CD4-positive, alpha-beta memory T cell (primary cell): ENCODE measurements at regions not wholly inside any gene's neighbourhood (a gene's known extent, or its start where the extent isn't known, plus 50 kb on each side); places are given as distances from the start of the nearest gene placed in this dataset.

Experiments
- CTCF ChIA-PET: fragments of 350-600 bp; sonication (Branson Sonifier 250); formaldehyde crosslinking; loops from one replicate; lab custom pipeline; 2021; ENCODE audit warnings: inconsistent platforms; ENCODE audit not compliant: partially characterized antibody; lab: Charles Lee
- POLR2A ChIA-PET: fragments of 350-600 bp; sonication (Branson Sonifier 250); formaldehyde crosslinking; loops from one replicate; lab custom pipeline; 2021; ENCODE audit not compliant: partially characterized antibody; lab: Charles Lee
- DNase-seq, 5 donors: peaks; one replicate each; pipeline versions ENCODE4 v3.0.0 to v3.0.0-alpha.2; 2020 to 2022; ENCODE audit warnings: mixed read lengths in 1 of 5
- H3K27ac ChIP-seq: one replicate; pipeline ENCODE4 v1.7.0; 2013; ENCODE audit warnings: low read depth, low read length
- H3K27me3 ChIP-seq: 2 replicates; pipeline ENCODE4 v1.7.0; 2013; ENCODE audit warnings: mild to moderate bottlenecking, low read length, moderate library complexity; ENCODE audit not compliant: insufficient read depth
- H3K36me3 ChIP-seq: 2 replicates; pipeline ENCODE4 v1.7.0; 2013; ENCODE audit warnings: mild to moderate bottlenecking, low read length, moderate library complexity; ENCODE audit not compliant: insufficient read depth
- H3K4me1 ChIP-seq: 2 replicates; pipeline ENCODE4 v1.7.0; 2013; ENCODE audit warnings: mild to moderate bottlenecking, low read length, moderate library complexity; ENCODE audit not compliant: insufficient read depth
- H3K4me3 ChIP-seq, 2 donors: one replicate each; pipeline ENCODE4 v1.7.0; 2013; ENCODE audit warnings: low read length in 2 of 2, mild to moderate bottlenecking in 1 of 2
- H3K9me3 ChIP-seq, 2 donors: one replicate each; pipeline ENCODE4 v1.7.0; 2013; ENCODE audit warnings: low read length in 2 of 2, control low read depth in 1 of 2; ENCODE audit not compliant: control insufficient read depth in 1 of 2
- H3K27ac Mint-ChIP-seq, 7 donors: one replicate each; pipeline ENCODE4 v1.8.0; 2020 to 2021; ENCODE audit warnings: mixed read lengths in 7 of 7, mild to moderate bottlenecking in 6 of 7, inconsistent platforms in 3 of 7, moderate library complexity in 3 of 7
- H3K27me3 Mint-ChIP-seq, 2 donors: one replicate each; pipeline ENCODE4 v1.8.0; 2020 to 2021; ENCODE audit warnings: mixed read lengths in 2 of 2
- H3K36me3 Mint-ChIP-seq, 2 donors: one replicate each; pipeline ENCODE4 v1.8.0; 2020 to 2021; ENCODE audit warnings: mixed read lengths in 2 of 2, inconsistent platforms in 1 of 2, mild to moderate bottlenecking in 1 of 2
- H3K4me1 Mint-ChIP-seq, 4 donors: one replicate each; pipeline ENCODE4 v1.8.0; 2020 to 2021; ENCODE audit warnings: mixed read lengths in 4 of 4, mild to moderate bottlenecking in 1 of 4
- H3K4me3 Mint-ChIP-seq, 8 donors: one replicate each; pipeline ENCODE4 v1.8.0; 2020 to 2021; ENCODE audit warnings: mixed read lengths in 8 of 8, mild to moderate bottlenecking in 7 of 8, moderate library complexity in 6 of 8, inconsistent platforms in 3 of 8
- H3K9me3 Mint-ChIP-seq, 8 donors: one replicate each; pipeline ENCODE4 v1.8.0; 2020 to 2021; ENCODE audit warnings: mixed read lengths in 8 of 8, mild to moderate bottlenecking in 5 of 8, inconsistent platforms in 3 of 8, moderate library complexity in 1 of 8
- intact Hi-C: fragments of 100-400 bp; cut with micrococcal nuclease; formaldehyde crosslinking; loops from one replicate; pipeline ENCODE4 v1.15.1; 2023

GRCh38 chr6:104638841-104639290 is 220.9 kb downstream of the HACE1 start:
- no peaks in the 10 kb centered on the region for H3K9me3 Mint-ChIP-seq
- H3K36me3 Mint-ChIP-seq, result no peaks in the 10 kb centered on the region
- no peaks in the 10 kb centered on the region for H3K36me3 ChIP-seq
- H3K9me3 ChIP-seq, result no peaks in the 10 kb centered on the region
- DNase-seq, result no peak
- ChIA-PET POLR2A (no interaction called here), CTCF (interaction anchor here (1.2 kb wide), 1 partner anchor 16 kb away, joined by 3 read pairs; no protein-coding TSS in a partner anchor)
- no peak overlapping the region for H3K4me3 Mint-ChIP-seq
- H3K4me1 ChIP-seq, result no peaks in the 10 kb centered on the region
- H3K4me1 Mint-ChIP-seq, result peaks cover 0 to 4% (median 3%) of the 10 kb centered on the region in 4 donors
- no peaks in the 10 kb centered on the region for H3K27me3 ChIP-seq
- intact Hi-C loops, result no loop called here
- H3K4me3 ChIP-seq, result no peak overlapping the region
- H3K27ac Mint-ChIP-seq, result no peak overlapping the region
- H3K27me3 Mint-ChIP-seq, result peaks cover 0 to 2% of the 10 kb centered on the region in 2 donors
- H3K27ac ChIP-seq, result no peak overlapping the region

GRCh38 chr6:104633125-104633524 is 226.6 kb downstream of the HACE1 start:
- H3K4me1 Mint-ChIP-seq, result peaks cover 0 to 2% (median 0%) of the 10 kb centered on the region in 4 donors
- intact Hi-C loops, result no loop called here
- H3K36me3 Mint-ChIP-seq, result no peaks in the 10 kb centered on the region
- H3K27me3 Mint-ChIP-seq, result peaks cover 3 to 5% of the 10 kb centered on the region in 2 donors
- CTCF ChIA-PET, result no interaction called here
- H3K4me3 ChIP-seq, result no peak overlapping the region
- no peak for DNase-seq
- no peaks in the 10 kb centered on the region for H3K27me3 ChIP-seq
- no peaks in the 10 kb centered on the region for H3K9me3 ChIP-seq
- no peak overlapping the region for H3K4me3 Mint-ChIP-seq
- no peaks in the 10 kb centered on the region for H3K4me1 ChIP-seq
- H3K27ac Mint-ChIP-seq, result no peak overlapping the region
- H3K27ac ChIP-seq, result no peak overlapping the region
- H3K36me3 ChIP-seq, result no peaks in the 10 kb centered on the region
- no peaks in the 10 kb centered on the region for H3K9me3 Mint-ChIP-seq
- POLR2A ChIA-PET, result no interaction called here

- peaks cover 3 to 5% of the 10 kb centered on the region in 2 donors for H3K27me3 Mint-ChIP-seq
- Histone ChIP-seq H3K9me3 (no peaks in the 10 kb centered on the region), H3K27ac (no peak overlapping the region), H3K27me3 (no peaks in the 10 kb centered on the region), H3K36me3 (no peaks in the 10 kb centered on the region), H3K4me3 (no peak overlapping the region), H3K4me1 (no peaks in the 10 kb centered on the region)
- H3K4me1 Mint-ChIP-seq, result peaks cover 0 to 1% (median 0%) of the 10 kb centered on the region in 4 donors
- no peak overlapping the region for H3K4me3 Mint-ChIP-seq
- POLR2A ChIA-PET, result no interaction called here
- DNase-seq, result no peak
- H3K27ac Mint-ChIP-seq, result no peak overlapping the region
- H3K36me3 Mint-ChIP-seq, result no peaks in the 10 kb centered on the region
- intact Hi-C loops, result no loop called here
- CTCF ChIA-PET, result no interaction called here
- H3K9me3 Mint-ChIP-seq, result no peaks in the 10 kb centered on the region
Observed at GRCh38 chr6:104632588-104632987, 227.1 kb downstream of the HACE1 start.

GRCh38 chr6:104630955-104631354 is 228.8 kb downstream of the HACE1 start:
- Histone ChIP-seq H3K9me3 (no peaks in the 10 kb centered on the region), H3K4me1 (no peaks in the 10 kb centered on the region), H3K27me3 (no peaks in the 10 kb centered on the region), H3K36me3 (no peaks in the 10 kb centered on the region), H3K4me3 (no peak overlapping the region), H3K27ac (no peak overlapping the region)
- H3K27me3 Mint-ChIP-seq, result peaks cover 9 to 12% of the 10 kb centered on the region in 2 donors
- H3K4me1 Mint-ChIP-seq, result no peaks in the 10 kb centered on the region
- no peaks in the 10 kb centered on the region for H3K9me3 Mint-ChIP-seq
- intact Hi-C loops, result no loop called here
- H3K36me3 Mint-ChIP-seq, result no peaks in the 10 kb centered on the region
- POLR2A ChIA-PET, result no interaction called here
- no peak for DNase-seq
- no peak overlapping the region for H3K27ac Mint-ChIP-seq
- H3K4me3 Mint-ChIP-seq, result no peak overlapping the region
- CTCF ChIA-PET, result no interaction called here

- DNase-seq, result no peak
- no peaks in the 10 kb centered on the region for H3K36me3 ChIP-seq
- intact Hi-C loops, result no loop called here
- Mint-ChIP-seq H3K27me3 (peaks cover 9 to 12% of the 10 kb centered on the region in 2 donors), H3K4me1 (no peaks in the 10 kb centered on the region), H3K27ac (no peak overlapping the region), H3K9me3 (no peaks in the 10 kb centered on the region), H3K4me3 (no peak overlapping the region), H3K36me3 (no peaks in the 10 kb centered on the region)
- POLR2A ChIA-PET, result no interaction called here
- CTCF ChIA-PET, result no interaction called here
- H3K4me1 ChIP-seq, result no peaks in the 10 kb centered on the region
- H3K9me3 ChIP-seq, result no peaks in the 10 kb centered on the region
- H3K27ac ChIP-seq, result no peak overlapping the region
- no peak overlapping the region for H3K4me3 ChIP-seq
- no peaks in the 10 kb centered on the region for H3K27me3 ChIP-seq
Observed at GRCh38 chr6:104630522-104630921, 229.2 kb downstream of the HACE1 start.

GRCh38 chr6:104629826-104630225 is 229.9 kb downstream of the HACE1 start:
- Mint-ChIP-seq H3K36me3 (no peaks in the 10 kb centered on the region), H3K27ac (no peak overlapping the region), H3K4me3 (no peak overlapping the region), H3K9me3 (no peaks in the 10 kb centered on the region), H3K4me1 (no peaks in the 10 kb centered on the region), H3K27me3 (peaks cover 9 to 12% of the 10 kb centered on the region in 2 donors)
- DNase-seq, result no peak
- H3K4me3 ChIP-seq, result no peak overlapping the region
- no peaks in the 10 kb centered on the region for H3K36me3 ChIP-seq
- no peaks in the 10 kb centered on the region for H3K4me1 ChIP-seq
- ChIA-PET POLR2A (no interaction called here), CTCF (no interaction called here)
- H3K27me3 ChIP-seq, result no peaks in the 10 kb centered on the region
- intact Hi-C loops, result no loop called here
- H3K9me3 ChIP-seq, result no peaks in the 10 kb centered on the region
- H3K27ac ChIP-seq, result no peak overlapping the region

- H3K27me3 ChIP-seq, result no peaks in the 10 kb centered on the region
- H3K9me3 ChIP-seq, result no peaks in the 10 kb centered on the region
- peaks cover 9 to 10% of the 10 kb centered on the region in 2 donors for H3K27me3 Mint-ChIP-seq
- H3K9me3 Mint-ChIP-seq, result no peaks in the 10 kb centered on the region
- intact Hi-C loops, result no loop called here
- H3K27ac Mint-ChIP-seq, result no peak overlapping the region
- H3K36me3 ChIP-seq, result no peaks in the 10 kb centered on the region
- H3K4me3 Mint-ChIP-seq, result no peak overlapping the region
- no peak overlapping the region for H3K27ac ChIP-seq
- POLR2A ChIA-PET, result no interaction called here
- CTCF ChIA-PET, result no interaction called here
- no peak overlapping the region for H3K4me3 ChIP-seq
- DNase-seq, result no peak
- no peaks in the 10 kb centered on the region for H3K4me1 ChIP-seq
- H3K4me1 Mint-ChIP-seq, result peaks cover 6 to 12% (median 7%) of the 10 kb centered on the region in 4 donors
- H3K36me3 Mint-ChIP-seq, result no peaks in the 10 kb centered on the region
Observed at GRCh38 chr6:104625536-104625935, 234.2 kb downstream of the HACE1 start.
